GM12875 (cell line): ENCODE measurements at regions not wholly inside any gene's neighbourhood (a gene's known extent, or its start where the extent isn't known, plus 50 kb on each side); places are given as distances from the start of the nearest gene placed in this dataset.

Experiments
- H3K4me3 ChIP-seq: one replicate; pipeline ENCODE4 v1.5.1; 2011; ENCODE audit warnings: low read depth, low read length, control low read depth
- TF ChIP-seq, protein P1 (sequence below): IDR thresholded peaks from 2 replicates; pipeline ENCODE4 v1.5.1; 2011; ENCODE audit warnings: low read depth, mild to moderate bottlenecking, control low read depth, inconsistent platforms, low read length, moderate library complexity, borderline replicate concordance; ENCODE audit not compliant: insufficient read depth

DNA sequence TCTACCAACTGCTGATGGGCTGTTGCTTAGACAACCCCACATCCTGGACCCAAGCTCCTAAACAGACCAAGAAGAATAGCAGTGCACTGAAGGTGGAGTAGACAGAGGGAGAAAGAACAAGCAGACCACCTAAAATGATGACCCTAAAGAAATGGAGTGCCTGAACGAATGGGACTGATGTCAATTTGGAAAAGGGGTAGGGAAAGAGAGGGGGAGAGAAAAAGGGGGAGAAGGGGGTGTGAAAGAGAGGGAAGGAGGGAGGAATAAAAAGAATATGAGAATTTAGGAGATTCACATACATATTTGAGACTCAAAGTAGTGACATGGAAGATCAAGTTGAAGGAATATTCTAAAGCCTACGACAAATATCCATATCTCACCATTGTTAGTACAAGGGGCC is 144.4 kb upstream of the DUSP10 start:
- no peak overlapping the region for H3K4me3 ChIP-seq
- TF ChIP-seq, protein P1, sequence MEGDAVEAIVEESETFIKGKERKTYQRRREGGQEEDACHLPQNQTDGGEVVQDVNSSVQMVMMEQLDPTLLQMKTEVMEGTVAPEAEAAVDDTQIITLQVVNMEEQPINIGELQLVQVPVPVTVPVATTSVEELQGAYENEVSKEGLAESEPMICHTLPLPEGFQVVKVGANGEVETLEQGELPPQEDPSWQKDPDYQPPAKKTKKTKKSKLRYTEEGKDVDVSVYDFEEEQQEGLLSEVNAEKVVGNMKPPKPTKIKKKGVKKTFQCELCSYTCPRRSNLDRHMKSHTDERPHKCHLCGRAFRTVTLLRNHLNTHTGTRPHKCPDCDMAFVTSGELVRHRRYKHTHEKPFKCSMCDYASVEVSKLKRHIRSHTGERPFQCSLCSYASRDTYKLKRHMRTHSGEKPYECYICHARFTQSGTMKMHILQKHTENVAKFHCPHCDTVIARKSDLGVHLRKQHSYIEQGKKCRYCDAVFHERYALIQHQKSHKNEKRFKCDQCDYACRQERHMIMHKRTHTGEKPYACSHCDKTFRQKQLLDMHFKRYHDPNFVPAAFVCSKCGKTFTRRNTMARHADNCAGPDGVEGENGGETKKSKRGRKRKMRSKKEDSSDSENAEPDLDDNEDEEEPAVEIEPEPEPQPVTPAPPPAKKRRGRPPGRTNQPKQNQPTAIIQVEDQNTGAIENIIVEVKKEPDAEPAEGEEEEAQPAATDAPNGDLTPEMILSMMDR: no peak

DNA sequence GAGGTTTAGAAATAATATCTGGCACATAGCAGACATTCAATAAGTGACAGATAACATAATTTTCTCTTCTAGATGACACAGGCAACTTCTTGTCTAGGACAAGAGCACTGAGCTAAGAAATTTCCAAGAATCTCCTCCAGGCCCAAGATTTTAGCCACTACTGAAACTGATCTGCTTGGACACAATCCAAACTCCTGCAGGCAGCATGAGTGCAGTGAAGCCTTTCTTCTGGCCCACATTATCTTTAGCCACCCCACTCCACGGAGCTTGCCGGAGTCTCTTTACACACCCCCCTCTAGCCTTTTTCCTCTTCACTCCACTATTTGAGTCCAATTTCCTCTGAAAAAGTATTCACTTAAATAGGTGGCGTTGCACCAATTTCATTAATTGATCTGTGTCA is 142.9 kb upstream of the DUSP10 start:
- H3K4me3 ChIP-seq: no peak overlapping the region
- TF ChIP-seq, protein P1: no peak

- TF ChIP-seq, protein P1: no peak
- no peak overlapping the region for H3K4me3 ChIP-seq
These were observed 140.1 kb upstream of the DUSP10 start for GRCh38 chr1:221881805-221882581.

DNA sequence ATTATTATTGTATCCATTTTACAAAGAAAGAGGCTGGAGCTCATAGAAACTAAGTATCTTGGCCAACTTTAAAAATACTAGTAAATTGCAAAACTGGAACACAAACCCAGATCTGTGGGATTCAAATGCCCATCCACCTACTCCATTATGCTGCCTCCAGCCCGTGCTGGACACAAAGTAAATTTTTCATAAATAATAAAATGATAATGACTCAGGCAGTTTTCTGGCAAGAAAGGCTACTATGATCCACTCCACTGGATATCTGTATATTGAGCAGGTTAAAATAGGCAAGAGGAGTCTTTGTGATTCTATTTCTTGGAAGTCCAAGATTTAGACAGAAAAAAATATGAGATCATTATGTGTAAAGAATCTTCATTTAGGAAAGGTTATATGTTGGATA is 138.3 kb upstream of the DUSP10 start:
- H3K4me3 ChIP-seq: no peak overlapping the region
- TF ChIP-seq, protein P1: no peak

DNA sequence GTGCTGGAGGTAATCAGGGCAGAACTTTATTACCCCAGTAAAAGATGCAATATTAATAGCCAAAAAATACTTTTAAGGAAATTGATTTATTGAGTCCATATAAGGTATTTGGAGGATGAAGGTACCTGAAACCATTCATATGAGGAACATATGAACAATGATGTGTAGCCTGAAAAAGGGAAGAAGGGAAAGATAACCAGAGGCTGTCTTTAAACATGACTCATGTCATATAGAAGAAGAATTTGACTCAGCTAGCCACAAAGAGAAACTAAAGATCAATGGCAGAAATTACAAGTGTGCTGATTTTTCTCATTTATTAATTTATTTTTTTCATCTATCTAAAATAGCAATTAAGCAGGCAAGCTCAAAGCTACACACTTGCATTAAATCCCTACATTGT is 136.2 kb upstream of the DUSP10 start:
- H3K4me3 ChIP-seq: no peak overlapping the region
- TF ChIP-seq, protein P1: no peak

- TF ChIP-seq, protein P1: no peak
- H3K4me3 ChIP-seq: no peak overlapping the region
These were observed 135.4 kb upstream of the DUSP10 start for GRCh38 chr1:221877311-221877710.

- no peak overlapping the region for H3K4me3 ChIP-seq
- TF ChIP-seq, protein P1: no peak
These were observed 133.1 kb upstream of the DUSP10 start for GRCh38 chr1:221875004-221875330.
